ENCODE measurements at regions not wholly inside any gene's neighbourhood (a gene's known extent, or its start where the extent isn't known, plus 50 kb on each side); places are given as distances from the start of the nearest gene placed in this dataset.
"Not testable (repeated sequence)": the region's sequence is repeated elsewhere in the genome, so short reads cannot be mapped to it uniquely, and the experiment has no call there.

DNA sequence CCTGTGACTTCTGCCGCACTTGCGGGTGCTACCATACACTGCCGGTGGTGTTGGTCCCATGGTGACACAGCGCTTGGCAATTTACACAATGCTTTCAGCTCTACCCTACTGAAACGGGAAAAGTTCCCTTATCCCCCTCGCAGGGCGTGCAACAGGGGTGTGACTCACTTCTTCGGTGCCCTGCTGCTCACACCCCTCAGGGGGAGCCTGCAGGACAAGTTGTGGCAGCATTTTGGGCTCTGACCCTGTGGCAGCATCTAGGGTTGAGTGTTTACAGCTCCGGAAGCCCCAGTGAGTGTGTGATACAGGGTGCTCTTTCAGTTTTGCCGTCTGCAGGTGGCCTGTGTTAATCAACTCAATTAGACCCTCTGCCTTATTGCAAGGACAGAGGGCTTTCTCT lies 324.7 kb upstream of the RGMA start:
- DNase-seq = no peak

DNA sequence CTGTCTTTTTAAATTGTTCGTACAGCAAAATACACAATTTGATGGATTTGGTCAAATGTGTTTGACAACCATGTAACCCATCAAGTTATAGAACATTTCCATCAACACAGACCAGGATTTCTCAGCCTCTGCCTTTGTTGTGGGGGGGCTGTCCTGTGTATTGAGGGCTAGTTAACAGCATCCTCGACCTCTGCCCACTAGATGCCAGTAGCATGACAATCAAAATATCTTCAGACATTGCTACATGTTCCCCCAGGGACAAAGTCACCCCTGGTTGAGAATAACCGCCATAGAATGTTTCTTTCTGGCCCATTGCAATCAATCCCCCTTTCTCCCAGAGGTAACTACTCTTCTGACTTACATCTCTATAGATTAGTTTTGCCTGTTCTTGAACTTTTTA lies 310.1 kb upstream of the RGMA start:
- no peak for DNase-seq

DNA sequence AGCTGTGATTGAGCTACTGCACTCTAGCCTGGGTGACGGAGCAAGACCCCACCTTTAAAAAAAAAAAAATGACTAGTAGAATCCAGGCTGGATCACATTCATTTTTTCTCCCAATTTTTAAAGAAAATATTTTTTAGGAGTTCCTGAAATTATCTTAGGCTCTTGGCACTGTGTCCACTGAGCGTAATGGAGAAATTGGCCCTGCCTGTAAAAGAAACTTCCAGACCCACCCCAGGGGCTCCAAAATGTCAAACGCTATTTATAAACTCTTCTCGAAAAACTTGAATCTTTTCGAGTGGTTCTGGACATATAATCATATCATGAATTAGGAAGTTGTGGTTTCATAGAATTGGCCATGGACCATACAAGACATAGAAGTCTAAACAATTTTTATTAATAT lies 300.2 kb upstream of the RGMA start:
- DNase-seq = no peak

DNA sequence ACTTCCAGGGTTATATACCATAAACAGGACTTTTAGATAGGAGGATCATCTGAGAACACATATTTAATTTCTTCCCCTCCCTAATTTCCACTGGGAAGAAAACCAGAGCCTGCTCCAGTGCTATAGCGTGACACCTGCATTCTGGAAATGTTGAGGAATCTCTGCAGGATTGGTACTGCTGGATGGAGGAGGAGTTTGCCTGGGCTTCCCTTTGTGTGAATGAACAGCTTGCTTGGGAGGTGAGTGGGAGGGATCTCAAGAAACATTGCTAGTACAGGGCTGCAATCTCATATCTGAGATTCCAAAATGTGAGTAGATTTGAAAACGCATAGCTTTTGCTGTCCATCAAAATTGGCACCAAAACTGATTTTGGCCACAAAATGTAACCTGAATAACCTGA lies 295.9 kb upstream of the RGMA start:
- no peak for DNase-seq

DNA sequence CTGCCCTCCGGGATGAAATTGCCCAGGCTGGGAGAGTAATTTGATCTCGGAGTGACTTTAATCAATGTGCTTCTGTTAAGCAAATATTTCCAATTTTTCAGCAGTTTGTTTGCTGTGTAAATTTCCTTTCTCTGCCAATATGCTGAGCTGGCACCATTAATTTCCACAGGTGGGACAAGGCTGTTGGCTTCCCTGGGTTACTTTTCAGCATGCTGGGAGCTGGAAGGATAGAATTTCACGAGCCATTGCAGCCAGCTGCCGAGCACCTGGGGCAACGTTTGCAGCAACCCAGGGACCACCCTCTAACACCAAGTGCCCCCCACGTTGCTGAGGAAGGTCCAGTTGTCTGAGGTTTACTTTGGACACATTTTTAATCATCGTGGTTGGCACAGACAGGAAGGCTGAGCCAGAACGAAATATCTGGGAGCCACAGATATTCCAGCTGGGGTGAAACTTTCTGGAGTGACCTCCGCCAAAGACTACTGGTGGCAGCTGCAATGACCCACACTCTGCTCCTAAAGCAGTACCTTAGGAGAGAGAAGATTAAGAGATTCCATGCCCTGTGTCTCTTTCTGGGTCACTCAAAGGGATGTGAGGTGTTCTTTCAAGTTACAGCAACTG lies 293.3 kb upstream of the RGMA start:
- DNase-seq = no peak

DNA sequence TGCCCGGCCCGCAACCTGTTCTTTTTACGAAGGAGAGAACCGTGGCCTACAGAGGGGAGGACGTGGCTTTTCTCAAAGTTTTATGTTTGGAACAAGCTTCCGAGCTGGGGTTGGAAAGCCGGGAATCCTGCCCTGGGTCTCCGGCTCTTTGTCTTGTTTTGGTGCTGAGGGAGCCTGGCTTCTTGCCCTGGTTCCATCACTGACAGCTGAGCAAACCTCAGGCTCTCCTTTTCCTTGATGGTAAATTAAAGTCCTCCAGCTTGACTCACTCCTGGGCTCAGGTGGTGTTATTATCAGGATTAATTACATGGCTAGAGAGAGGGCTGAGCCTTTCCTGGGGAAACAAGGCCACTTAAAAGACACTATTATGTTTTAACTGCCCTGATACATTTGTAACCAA lies 289.5 kb upstream of the RGMA start:
- DNase-seq = no peak

DNA sequence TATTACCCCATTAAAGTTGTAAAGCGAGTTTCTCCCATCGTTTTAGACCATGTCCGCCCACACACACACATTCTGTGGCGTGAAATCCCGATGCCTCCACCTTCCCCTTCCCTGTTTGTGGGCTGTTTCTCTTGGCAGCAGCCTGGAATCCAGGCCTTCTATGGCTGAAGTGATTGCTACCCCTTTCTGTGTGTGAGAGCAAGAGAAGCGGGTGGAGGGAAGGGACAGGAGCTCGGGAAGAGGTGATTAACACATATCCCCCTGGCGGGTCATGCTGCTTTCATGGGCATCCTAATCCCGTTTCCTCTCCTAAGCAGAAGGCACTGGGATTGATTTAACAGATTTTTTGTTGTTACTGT lies 283.8 kb upstream of the RGMA start:
- DNase-seq = no peak

DNA sequence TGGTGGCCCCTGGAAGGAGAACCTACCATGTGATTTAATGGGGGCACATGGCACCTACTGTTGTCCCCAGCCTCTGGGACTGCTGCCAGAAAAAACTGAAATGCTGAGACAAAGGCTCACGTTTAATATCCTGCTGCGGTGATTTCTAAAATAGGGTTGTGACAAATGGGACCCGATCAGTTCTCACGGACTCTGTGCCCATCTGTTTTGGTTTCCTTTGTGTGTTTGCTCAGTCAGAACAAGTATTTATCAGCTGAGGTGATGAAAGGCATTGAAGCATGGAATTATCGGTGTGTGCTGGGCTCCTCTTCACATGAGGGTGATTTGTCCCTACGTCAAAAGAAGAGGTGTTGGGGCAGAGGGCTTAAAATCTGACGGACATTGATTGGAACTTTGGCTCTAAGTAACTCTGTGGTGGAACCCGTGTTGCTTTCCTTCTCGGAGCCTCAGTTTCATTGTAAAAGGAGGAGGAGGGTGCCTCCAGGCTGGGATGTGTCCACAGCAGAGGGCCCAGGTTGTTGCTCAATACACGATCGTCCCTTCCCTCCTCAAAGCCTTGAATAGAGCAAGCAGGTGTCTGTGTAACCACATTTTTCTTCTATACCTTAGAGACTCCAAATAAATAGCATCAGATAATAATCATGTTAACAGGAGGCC lies 283.3 kb upstream of the RGMA start:
- no peak for DNase-seq

DNA sequence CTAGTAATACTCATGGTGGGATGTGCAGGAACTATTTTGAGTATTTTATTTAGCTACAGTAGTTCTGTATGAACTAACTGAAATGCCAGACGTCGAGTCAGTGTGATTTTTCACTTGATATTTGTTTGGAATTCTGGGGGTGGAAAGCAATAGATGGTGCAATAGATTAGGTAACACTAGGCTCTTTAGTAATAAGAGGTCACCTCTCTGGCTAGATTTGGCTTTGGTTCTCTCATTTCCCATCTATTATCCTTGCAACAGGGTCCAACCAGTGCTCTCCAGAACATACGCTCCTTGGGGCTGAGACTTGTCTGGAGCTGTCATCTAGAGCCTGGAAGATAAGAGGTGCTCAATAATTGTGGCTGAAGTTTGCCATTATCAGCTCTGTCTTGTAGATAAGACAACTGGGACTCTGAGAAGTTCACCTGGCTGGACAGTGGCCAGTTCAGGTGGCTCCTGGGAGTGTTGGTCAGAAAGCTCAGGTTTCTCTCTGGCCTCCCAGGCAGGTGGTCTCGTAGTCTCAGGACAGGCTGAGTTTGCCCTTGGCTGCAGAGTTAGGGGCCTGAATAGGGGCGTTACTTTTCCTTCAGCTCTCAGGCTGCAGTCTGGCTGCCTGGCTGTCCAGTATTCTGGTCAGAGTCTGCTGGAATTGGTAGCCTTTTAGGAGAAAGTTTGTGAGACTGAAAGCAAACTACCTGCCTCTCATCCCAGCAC lies 277.5 kb upstream of the RGMA start:
- no peak for DNase-seq

DNA sequence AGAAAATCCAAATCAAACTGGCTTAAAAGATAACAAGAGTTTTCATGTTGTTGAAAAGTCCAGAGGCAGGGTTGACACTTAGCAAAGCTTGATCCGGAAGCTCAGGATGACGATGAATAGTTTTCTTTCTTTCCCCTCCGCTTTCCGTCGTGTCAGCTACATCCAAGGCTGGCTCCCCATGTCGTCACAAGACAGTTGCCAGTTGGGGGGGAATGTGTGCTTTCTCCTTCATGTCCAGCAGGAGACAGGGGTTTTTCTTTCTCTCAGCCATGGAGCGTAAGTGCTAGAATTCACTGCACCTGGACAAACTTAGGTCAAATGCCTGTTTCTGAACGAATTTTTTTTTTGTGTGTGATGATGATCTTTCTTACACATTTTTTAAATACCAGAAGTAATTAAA lies 273.8 kb upstream of the RGMA start:
- DNase-seq = no peak

DNA sequence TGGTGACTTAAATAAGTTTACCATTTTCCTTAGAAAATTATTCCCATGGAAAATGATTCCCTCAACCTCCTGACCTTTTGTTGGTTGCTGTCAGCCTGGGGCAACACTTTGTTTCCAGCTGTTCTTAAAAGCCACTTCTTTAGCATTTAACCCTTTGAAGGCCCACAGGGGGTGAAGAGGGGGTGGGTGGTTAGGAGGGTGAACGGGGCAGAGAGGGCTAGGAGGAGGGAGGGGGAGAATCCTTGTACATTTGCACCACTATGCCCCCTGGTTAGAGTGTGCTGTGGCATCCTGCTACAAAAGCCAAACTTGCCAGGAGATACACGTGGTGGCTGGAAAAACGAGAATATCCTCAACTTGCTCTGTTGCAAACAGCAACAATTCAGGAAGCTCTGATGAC lies 273.2 kb upstream of the RGMA start:
- no peak for DNase-seq

DNA sequence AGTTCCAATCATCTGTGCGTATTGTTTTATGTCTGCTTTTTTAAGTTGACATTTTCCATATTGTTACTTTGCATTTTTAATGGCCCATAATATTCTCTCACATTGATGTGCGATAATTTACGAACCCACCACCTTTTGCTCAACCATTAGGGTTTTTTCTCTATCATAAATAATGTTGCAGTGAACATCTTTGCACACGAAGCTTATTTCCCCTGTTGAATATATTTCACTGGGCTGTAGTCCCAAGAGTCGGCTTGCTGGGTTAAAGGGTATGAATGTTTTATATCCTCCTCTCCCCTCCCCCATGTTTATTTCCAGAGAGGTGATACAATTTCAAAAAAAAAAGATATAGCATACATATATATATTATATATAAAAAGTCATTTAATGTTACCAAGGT lies 272.7 kb upstream of the RGMA start:
- DNase-seq = no peak

DNA sequence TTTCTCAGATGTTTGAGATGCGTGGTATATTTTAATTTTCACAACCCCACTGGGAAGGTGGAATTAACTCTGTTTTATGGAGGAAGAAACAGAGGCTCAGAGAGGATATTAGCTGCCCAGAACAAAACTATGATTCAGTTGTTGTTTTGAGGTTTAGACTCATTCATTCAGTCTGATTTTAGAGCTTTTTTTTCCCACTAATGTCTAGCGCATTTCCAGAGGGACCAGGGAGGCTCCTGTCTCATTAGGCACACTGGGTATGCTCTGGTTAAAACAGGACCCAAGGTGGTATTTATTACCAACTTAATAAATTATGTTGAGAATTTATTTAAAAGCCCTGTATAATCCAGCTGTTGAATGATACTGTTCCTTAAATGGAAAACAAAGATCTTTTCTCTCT lies 272.0 kb upstream of the RGMA start:
- no peak for DNase-seq

DNA sequence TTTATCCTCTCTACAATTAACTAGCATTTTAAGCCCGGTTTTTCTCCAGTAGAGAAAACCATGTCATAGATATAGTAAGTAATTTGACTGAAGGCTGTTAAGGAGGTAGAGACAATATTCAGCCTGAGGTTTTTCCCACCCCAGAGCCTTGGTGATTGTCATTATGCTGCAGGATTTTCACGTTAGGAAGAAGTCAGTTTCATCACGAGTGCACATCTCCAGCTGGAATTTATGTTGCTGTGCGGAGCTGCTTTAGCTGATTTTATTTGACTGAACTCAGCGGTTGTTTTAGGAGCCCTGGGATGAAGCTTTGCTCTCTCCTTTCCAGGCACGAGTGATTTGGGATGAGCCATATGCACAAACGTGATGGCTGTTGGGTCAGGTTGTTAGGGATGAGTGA lies 271.3 kb upstream of the RGMA start:
- no peak for DNase-seq

DNA sequence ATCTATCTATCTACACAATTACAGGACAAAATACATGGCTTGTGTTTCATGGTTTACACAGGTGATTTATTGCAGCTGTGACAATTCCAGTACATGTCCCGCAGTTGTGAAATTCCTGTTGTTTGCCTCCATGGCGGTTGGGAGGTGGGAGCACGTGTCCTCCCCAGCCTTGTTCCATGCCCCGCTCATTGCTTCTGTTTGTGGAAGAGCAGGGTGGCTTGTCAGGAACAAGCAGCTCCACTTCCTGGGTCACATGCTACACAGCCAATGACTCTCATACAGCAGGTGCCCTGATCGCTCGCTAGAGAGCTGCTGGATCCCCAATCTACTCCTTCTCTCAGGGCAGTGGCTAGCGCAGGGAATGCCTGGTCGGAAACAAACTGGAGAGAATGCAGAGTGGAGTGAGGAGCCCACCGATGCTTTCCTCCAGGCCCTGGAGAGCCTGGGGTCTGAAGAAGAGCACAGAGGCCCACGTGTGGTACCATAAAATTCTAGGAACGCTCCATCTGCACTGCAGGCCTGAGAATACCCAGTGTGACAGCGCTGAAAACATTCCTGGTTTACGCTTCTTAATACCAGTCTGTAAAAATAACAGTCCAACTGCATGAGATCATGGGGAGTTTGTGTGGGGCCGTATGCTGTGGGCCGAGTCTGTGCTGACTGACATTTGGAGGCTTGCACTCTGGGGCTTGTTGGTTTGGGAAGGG lies 270.6 kb upstream of the RGMA start:
- DNase-seq = no peak

DNA sequence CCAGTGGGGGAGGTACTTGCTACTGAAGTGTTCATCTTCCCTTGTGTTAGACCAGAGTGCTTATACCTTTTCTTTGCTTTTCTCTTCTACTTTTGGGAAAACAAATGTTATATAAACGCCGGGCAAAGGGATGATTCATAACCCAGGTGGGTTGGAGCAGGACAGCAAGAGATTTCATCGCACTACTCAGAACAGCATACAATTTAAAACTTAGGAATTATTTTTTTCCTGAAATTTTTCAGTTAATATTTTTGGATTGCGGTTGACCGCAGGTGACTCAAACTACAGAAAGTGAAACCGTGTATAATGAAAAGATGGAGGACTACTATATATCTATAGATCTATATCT lies 270.0 kb upstream of the RGMA start:
- DNase-seq = no peak

DNA sequence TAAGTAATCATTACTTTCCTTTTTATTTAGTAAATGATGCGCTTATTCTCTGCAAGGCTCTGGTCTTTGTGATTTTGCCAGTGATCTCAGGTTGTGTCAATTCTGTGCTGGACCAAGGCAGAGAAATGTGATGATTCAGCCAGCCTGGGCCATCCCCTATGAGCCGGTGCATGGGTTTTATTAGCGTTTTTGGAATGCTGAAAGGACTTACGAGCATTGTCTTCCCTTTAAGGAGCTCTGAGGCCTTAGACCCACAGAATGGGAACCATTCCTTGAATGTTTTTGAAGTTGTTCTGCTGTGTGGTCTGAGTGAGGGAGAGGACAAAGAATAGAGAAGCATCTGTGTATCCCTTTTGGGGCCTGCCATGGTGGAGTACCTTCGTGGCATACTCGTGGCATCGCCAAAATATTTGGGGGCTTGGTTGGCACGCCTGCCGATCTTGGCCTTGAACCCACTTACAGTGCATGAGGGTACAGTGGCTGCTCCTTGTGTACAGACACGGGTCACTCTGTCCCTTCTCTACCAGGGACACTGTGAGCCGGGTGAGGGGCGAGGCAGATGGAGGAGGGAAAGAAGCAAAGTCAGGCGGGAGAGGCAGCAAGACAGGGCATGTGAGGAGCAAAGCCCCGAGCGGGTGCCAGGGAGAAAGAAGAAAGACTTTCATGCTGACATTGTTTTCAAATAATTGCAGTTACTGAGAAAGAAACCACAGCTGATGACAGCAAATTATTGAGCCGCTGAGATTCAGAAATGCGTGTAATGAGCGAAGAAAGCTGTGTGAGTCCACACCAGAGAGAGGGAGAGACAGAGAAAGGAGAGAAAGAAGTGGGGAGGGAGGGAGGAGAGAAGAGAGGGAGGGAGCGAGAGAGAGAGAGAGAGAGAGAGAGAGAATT lies 269.4 kb upstream of the RGMA start:
- DNase-seq = no peak

DNA sequence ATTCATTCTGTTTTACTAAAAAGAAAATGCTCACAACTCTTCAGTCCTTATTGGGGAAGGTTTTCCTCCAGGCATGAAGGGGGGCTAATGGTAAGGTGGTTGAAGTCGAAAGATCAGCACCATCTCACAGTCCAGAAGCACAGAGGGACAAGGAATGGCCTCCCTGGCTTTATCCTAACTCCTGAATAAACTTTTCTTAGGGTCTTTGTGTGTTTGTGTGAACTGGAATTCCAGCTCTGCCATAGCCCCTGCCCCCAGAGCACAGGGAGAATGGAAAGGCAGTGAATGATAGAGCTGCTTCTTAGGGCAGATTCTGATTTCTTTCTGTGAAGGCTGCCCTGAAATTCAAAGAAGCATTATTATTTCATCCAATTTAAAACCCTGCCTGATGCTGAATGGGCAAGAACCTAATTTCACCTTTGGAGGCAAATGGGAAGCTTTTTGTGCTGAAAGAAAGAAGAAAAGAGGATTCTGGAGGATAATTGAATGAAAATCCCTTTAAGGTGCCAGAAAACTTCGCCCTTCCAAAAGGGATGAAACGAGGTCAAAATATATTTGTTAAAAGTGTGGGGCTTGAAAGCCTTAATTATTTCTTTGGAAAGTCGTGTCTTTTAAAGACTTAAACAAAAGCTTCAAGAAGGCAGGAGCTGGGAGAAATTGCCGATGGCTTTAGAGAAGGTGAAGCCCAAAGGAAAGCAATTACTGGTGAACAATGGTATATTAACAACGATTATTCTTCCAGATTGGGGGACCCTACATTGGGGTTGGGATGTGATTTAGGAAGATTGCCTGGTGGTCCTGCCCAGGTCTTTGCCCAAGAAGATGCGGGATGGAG lies 259.9 kb upstream of the RGMA start:
- no peak for DNase-seq

DNA sequence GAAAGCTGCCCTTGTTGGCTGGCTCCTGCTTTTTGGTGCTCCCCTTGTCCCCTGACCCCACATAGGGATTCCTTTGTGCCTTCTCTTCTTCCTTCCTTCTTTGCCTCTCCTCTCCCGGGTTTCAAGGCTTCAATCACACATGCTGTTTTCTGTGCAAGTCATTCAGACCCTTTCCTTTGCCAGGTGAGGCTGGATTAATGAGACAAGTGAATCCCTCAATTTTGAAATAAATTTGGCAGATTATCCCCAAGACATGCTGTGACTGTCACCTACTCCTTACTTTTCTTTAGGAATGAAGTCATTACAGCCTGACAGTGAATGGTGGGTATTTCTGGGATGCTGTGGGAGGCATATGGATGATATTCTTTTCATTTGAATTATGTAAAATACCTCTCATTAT lies 259.0 kb upstream of the RGMA start:
- no peak for DNase-seq

DNA sequence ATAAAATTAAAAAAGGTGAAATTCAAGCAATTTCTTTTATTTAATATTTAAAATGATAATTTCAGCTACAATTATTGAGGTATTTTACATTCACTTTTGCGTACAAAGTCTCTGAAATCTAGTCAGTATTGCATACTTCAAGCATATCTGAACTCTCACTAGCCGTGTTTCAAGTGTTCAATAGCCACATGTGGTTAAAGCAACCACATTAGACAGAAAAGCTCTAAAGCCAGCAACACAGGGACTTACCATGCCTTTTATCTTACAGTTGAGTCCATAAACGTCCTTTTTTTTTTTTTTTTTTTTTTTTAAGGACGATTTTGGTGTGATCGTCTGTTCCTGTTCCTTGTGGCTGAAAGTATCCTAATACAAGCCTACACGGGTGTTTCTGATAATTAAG lies 257.0 kb upstream of the RGMA start:
- DNase-seq = no peak

DNA sequence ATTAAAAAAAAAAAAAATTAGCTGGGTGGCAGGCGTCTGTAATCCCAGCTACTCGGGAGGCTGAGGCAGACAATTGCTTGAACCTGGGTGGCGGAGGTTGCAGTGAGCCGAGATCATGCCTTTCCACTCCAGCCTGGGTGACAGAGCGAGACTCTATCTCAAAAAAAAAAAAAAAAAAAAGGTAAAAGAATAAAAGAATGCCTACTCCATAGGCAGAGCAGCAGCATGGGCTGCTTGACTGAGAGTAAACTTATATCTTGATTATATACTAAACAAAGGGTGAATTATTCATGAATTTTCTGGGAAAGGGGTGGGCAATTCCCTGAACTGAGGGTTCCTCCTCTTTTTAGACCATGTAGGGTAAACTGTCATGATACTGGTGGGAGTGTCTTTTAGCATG lies 254.4 kb upstream of the RGMA start:
- DNase-seq = not testable (repeated sequence)

DNA sequence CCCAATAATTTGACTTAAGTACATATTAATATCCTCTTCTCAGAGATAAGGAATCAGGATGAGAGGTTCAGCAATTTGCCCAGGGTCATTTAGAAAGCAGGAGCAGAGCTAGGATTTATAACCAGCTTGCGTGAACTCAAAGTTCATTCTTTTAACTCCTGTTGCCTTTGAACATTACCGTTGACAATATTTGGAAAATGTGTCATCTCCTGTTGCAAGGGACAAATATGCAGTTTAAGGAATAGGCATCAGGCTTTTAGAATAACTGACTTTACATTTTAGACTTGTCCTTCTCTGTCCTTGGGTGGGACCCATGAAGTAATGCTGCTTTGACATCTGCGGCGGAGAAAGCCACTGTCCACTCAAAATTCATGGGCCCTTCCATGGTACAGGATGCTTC lies 252.2 kb upstream of the RGMA start:
- DNase-seq = no peak

All from stimulated activated CD4-positive, alpha-beta T cell treated with anti-CD3 and anti-CD28 coated beads, Interleukin-15, amount 100 ng/mL, for 24 hours (primary cell).